Common myeloid progenitor, CD34-positive (primary cell): ENCODE measurements at regions not wholly inside any gene's neighbourhood (a gene's known extent, or its start where the extent isn't known, plus 50 kb on each side); places are given as distances from the start of the nearest gene placed in this dataset.

Experiments used
- CTCF ChIA-PET: fragments of 350-600 bp; sonication (Branson Sonifier 250); formaldehyde crosslinking; loops from one replicate; lab custom pipeline; 2021; ENCODE audit warnings: antibody characterized with exemption; lab: Charles Lee
- POLR2A ChIA-PET: fragments of 350-600 bp; sonication (Branson Sonifier 250); formaldehyde crosslinking; loops from one replicate; lab custom pipeline; 2021; ENCODE audit warnings: antibody characterized with exemption; lab: Charles Lee
- DNase-seq, 3 donors: peaks; one replicate each; pipeline versions ENCODE4 v3.0.0 to v3.0.0-alpha.2; 2013
- H3K27ac ChIP-seq, 2 experiments: 1 replicate in 1 of 2; 2 replicates in 1 of 2; pipeline ENCODE4 v1.7.0; 2013; ENCODE audit warnings: inconsistent platforms in 2 of 2, low read length in 2 of 2, mild to moderate bottlenecking in 2 of 2, low read depth in 1 of 2, moderate library complexity in 1 of 2; ENCODE audit not compliant: severe bottlenecking in 2 of 2, insufficient read depth in 1 of 2, poor library complexity in 1 of 2
- H3K27me3 ChIP-seq, 5 experiments: replicated peaks in 2 of 5; 1 replicate in 3 of 5; 2 replicates in 2 of 5; pipeline versions ENCODE4 v1.6.1 to v1.7.0; 2013; ENCODE audit warnings: low read length in 4 of 5, mild to moderate bottlenecking in 2 of 5, moderate library complexity in 2 of 5, inconsistent platforms in 1 of 5; ENCODE audit not compliant: insufficient read depth in 5 of 5, control insufficient read depth in 4 of 5
- H3K36me3 ChIP-seq, 4 experiments: 1 replicate in 2 of 4; 2 replicates in 2 of 4; pipeline versions ENCODE4 v1.6.1 to v1.7.0; 2013; ENCODE audit warnings: low read length in 3 of 4, control low read depth in 1 of 4, mild to moderate bottlenecking in 1 of 4; ENCODE audit not compliant: control insufficient read depth in 4 of 4, insufficient read depth in 4 of 4
- H3K4me1 ChIP-seq, 4 experiments: 1 replicate in 3 of 4; 2 replicates in 1 of 4; pipeline versions ENCODE4 v1.6.1 to v1.7.1; 2013; ENCODE audit warnings: low read length in 3 of 4, mild to moderate bottlenecking in 3 of 4, control low read depth in 1 of 4, inconsistent platforms in 1 of 4, moderate library complexity in 1 of 4; ENCODE audit not compliant: control insufficient read depth in 4 of 4, insufficient read depth in 4 of 4; ENCODE audit errors: control extremely low read depth in 1 of 4
- H3K4me3 ChIP-seq, 7 experiments: 1 replicate in 4 of 7; 2 replicates in 3 of 7; pipeline versions ENCODE4 v1.5.1 to v1.7.0; 2013; ENCODE audit warnings: mild to moderate bottlenecking in 7 of 7, low read length in 6 of 7, moderate library complexity in 6 of 7, inconsistent platforms in 2 of 7, low read depth in 2 of 7, control low read depth in 1 of 7; ENCODE audit not compliant: insufficient read depth in 4 of 7, control insufficient read depth in 1 of 7; ENCODE audit errors: extremely low read depth in 1 of 7
- H3K9me3 ChIP-seq, 5 experiments: 1 replicate in 4 of 5; 2 replicates in 1 of 5; pipeline versions ENCODE4 v1.6.1 to v1.7.1; 2013; ENCODE audit warnings: low read length in 4 of 5, mild to moderate bottlenecking in 2 of 5, inconsistent platforms in 1 of 5, low read depth in 1 of 5, moderate library complexity in 1 of 5; ENCODE audit not compliant: control insufficient read depth in 4 of 5, insufficient read depth in 2 of 5; ENCODE audit errors: control extremely low read depth in 1 of 5
- WGBS: methylation state at CpG from one replicate; pipeline ENCODE4 v1.1.5; 2013; ENCODE audit not compliant: insufficient coverage; 5-methylcytosine and 5-hydroxymethylcytosine counted together

- 100% methylated on average over 4 of the region's 5 CpGs for WGBS
- no peak overlapping the region for H3K4me3 ChIP-seq
Measured at GRCh38 chr5:72559866-72560766, 52.9 kb upstream of the ZNF366 start.

GRCh38 chr5:72558383-72558782, 51.2 kb upstream of the ZNF366 start:
- H3K36me3 ChIP-seq = no peaks in the 10 kb centered on the region
- DNase-seq = no peak
- ChIA-PET CTCF (interaction anchor here (0.6 kb wide), 1 partner anchor 27 kb away, joined by 3 read pairs; no protein-coding TSS in a partner anchor), POLR2A (interaction anchor here (0.7 kb wide), 1 partner anchor 165 kb away, joined by 3 read pairs; no protein-coding TSS in a partner anchor)
- WGBS = 94% methylated on average over 2 of the region's 2 CpGs
- H3K27me3 ChIP-seq = no peaks in the 10 kb centered on the region
- H3K4me1 ChIP-seq = peaks cover 9 to 22% (median 16%) of the 10 kb centered on the region in 4 experiments
- H3K27ac ChIP-seq = no peak overlapping the region
- H3K4me3 ChIP-seq = no peak overlapping the region
- peaks cover 0 to under 1% (median 0%) of the 10 kb centered on the region in 5 experiments for H3K9me3 ChIP-seq

More at GRCh38 chr5:72559866-72560766, 52.9 kb upstream of the ZNF366 start:
- DNase-seq = peak in 2 of 3 donors; percentile 24 to 33
- Histone ChIP-seq H3K27ac (no peak overlapping the region), H3K4me1 (peaks cover 9 to 22% (median 16%) of the 10 kb centered on the region in 4 experiments), H3K36me3 (no peaks in the 10 kb centered on the region), H3K27me3 (no peaks in the 10 kb centered on the region), H3K9me3 (peaks cover 0 to 2% (median 0%) of the 10 kb centered on the region in 5 experiments)
- ChIA-PET CTCF (interaction anchor here (1.2 kb wide), 1 partner anchor 25 kb away, joined by 3 read pairs; no protein-coding TSS in a partner anchor), POLR2A (no interaction called here)

- DNase-seq = no peak
- ChIA-PET CTCF (interaction anchor here (0.6 kb wide), 1 partner anchor 27 kb away, joined by 3 read pairs; no protein-coding TSS in a partner anchor), POLR2A (interaction anchor here (0.7 kb wide), 1 partner anchor 164 kb away, joined by 3 read pairs; no protein-coding TSS in a partner anchor)
- no peak overlapping the region for H3K4me3 ChIP-seq
- H3K27ac ChIP-seq = no peak overlapping the region
- WGBS = 75% methylated on average over 8 of the region's 11 CpGs
- no peaks in the 10 kb centered on the region for H3K27me3 ChIP-seq
- H3K36me3 ChIP-seq = no peaks in the 10 kb centered on the region
- H3K4me1 ChIP-seq = peaks cover 9 to 22% (median 16%) of the 10 kb centered on the region in 4 experiments
- H3K9me3 ChIP-seq = no peaks in the 10 kb centered on the region
Measured at GRCh38 chr5:72558046-72558336, 50.8 kb upstream of the ZNF366 start.

GRCh38 chr5:72557167-72558045, 50.2 kb upstream of the ZNF366 start:
- ChIA-PET POLR2A (interaction anchor here (0.7 kb wide), 1 partner anchor 164 kb away, joined by 3 read pairs; no protein-coding TSS in a partner anchor), CTCF (interaction anchor here (1.7 to 1.8 kb wide), 2 partner anchors 14 to 260 kb away, joined by 4 to 6 read pairs; partner anchors contain the start of gene TNPO1)
- Histone ChIP-seq H3K9me3 (no peaks in the 10 kb centered on the region), H3K27ac (no peak overlapping the region), H3K4me1 (peaks cover 9 to 22% (median 16%) of the 10 kb centered on the region in 4 experiments), H3K27me3 (no peaks in the 10 kb centered on the region), H3K36me3 (no peaks in the 10 kb centered on the region), H3K4me3 (peak overlapping the region in 6 of 7 experiments; percentile 4 to 80 (median 64))
- WGBS = 10% methylated on average over 8 of the region's 18 CpGs
- peak in 1 of 3 donors; percentile 3 for DNase-seq
